ENCODE measurements at regions not wholly inside any gene's neighbourhood (a gene's known extent, or its start where the extent isn't known, plus 50 kb on each side); places are given as distances from the start of the nearest gene placed in this dataset.

- H3K4me2 ChIP-seq (ENCODE audit: insufficient read depth, low read length): no peak overlapping the region
- no peak overlapping the region for H2AFZ ChIP-seq (ENCODE audit: low read depth, low read length)
- ChIA-PET CTCF (no interaction called here), POLR2A (no interaction called here)
- no peaks in the 10 kb centered on the region for H3K36me3 ChIP-seq (ENCODE audit: control insufficient read depth in 2 of 2, extremely low read depth in 1 of 2, insufficient read depth in 2 of 2, low read length in 2 of 2)
- BruUV-seq (replicated peaks): no TSS peak
- H3K4me3 ChIP-seq (replicated peaks in 1 of 3; ENCODE audit: insufficient read depth in 1 of 3, low read depth in 1 of 3, low read length in 3 of 3): no peak overlapping the region
- no peaks in the 10 kb centered on the region for H4K20me1 ChIP-seq (replicated peaks; ENCODE audit: control insufficient read depth, extremely low read depth, insufficient read depth, low read length)
- no peaks in the 10 kb centered on the region for H3K9me1 ChIP-seq (replicated peaks; ENCODE audit: control insufficient read depth, extremely low read depth, insufficient read depth, low read length)
- no peaks in the 10 kb centered on the region for H3K79me2 ChIP-seq (ENCODE audit: control insufficient read depth, insufficient read depth, low read length)
- TF ChIP-seq, protein P1, sequence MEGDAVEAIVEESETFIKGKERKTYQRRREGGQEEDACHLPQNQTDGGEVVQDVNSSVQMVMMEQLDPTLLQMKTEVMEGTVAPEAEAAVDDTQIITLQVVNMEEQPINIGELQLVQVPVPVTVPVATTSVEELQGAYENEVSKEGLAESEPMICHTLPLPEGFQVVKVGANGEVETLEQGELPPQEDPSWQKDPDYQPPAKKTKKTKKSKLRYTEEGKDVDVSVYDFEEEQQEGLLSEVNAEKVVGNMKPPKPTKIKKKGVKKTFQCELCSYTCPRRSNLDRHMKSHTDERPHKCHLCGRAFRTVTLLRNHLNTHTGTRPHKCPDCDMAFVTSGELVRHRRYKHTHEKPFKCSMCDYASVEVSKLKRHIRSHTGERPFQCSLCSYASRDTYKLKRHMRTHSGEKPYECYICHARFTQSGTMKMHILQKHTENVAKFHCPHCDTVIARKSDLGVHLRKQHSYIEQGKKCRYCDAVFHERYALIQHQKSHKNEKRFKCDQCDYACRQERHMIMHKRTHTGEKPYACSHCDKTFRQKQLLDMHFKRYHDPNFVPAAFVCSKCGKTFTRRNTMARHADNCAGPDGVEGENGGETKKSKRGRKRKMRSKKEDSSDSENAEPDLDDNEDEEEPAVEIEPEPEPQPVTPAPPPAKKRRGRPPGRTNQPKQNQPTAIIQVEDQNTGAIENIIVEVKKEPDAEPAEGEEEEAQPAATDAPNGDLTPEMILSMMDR (IDR thresholded peaks at IDR 0.05; ENCODE audit: extremely low read depth in 1 of 2, insufficient read depth in 1 of 2, low read depth in 1 of 2, low read length in 2 of 2): no peak
- no peak for TF ChIP-seq MAX (IDR thresholded peaks at IDR 0.05; ENCODE audit: insufficient read depth, insufficient read length)
- no peak for TF ChIP-seq FOS (IDR thresholded peaks at IDR 0.05; ENCODE audit: borderline replicate concordance, insufficient read depth, low read length)
- TF ChIP-seq POLR2A (IDR thresholded peaks at IDR 0.05; ENCODE audit: low read depth, low read length): no peak
- no peak for TF ChIP-seq GATA2 (IDR thresholded peaks at IDR 0.05; ENCODE audit: insufficient read depth, insufficient read length, low read depth, low read length)
- TF ChIP-seq JUN (IDR thresholded peaks at IDR 0.05; ENCODE audit: borderline replicate concordance, insufficient read depth, insufficient read length, low read depth): no peak
- no peak for TF ChIP-seq MYC (IDR thresholded peaks at IDR 0.05; ENCODE audit: low read depth, low read length)
- H3K27ac ChIP-seq (ENCODE audit: insufficient read depth, low read depth, low read length): no peak overlapping the region
- H3K4me1 ChIP-seq (ENCODE audit: control insufficient read depth, extremely low read depth, insufficient read depth, low read length): no peaks in the 10 kb centered on the region
- intact Hi-C loops (cut with micrococcal nuclease): no loop called here
- peaks cover 2% of the 10 kb centered on the region for H3K9me3 ChIP-seq (replicated peaks; ENCODE audit: control insufficient read depth, insufficient read depth, low read length)
- DNase-seq (ENCODE audit: low read depth, low spot score) (no peak), FAIRE-seq (no peak)
- dilution Hi-C loops (cut with MboI; ENCODE audit: extremely low pct_ligation_motif_present, low sequenced_read_pairs): no loop called here
- H3K9ac ChIP-seq (replicated peaks; ENCODE audit: extremely low read depth, insufficient read depth, low read length): no peak overlapping the region
- H3K27me3 ChIP-seq (ENCODE audit: control insufficient read depth in 2 of 2, insufficient read depth in 2 of 2, low read length in 2 of 2): no peaks in the 10 kb centered on the region
Observed at GRCh38 chr2:516944-517343, 160.3 kb downstream of the TMEM18 start.

- H3K27ac ChIP-seq (ENCODE audit: insufficient read depth, low read depth, low read length): no peak overlapping the region
- POLR2A ChIA-PET: no interaction called here
- no peak for DNase-seq (ENCODE audit: low read depth, low spot score)
- CTCF ChIA-PET: no interaction called here
- H3K27me3 ChIP-seq (ENCODE audit: control insufficient read depth in 2 of 2, insufficient read depth in 2 of 2, low read length in 2 of 2): no peaks in the 10 kb centered on the region
- FAIRE-seq: no peak
- no TSS peak for BruUV-seq (replicated peaks)
- no peak overlapping the region for H2AFZ ChIP-seq (ENCODE audit: low read depth, low read length)
- H3K9me1 ChIP-seq (replicated peaks; ENCODE audit: control insufficient read depth, extremely low read depth, insufficient read depth, low read length): no peaks in the 10 kb centered on the region
- H3K79me2 ChIP-seq (ENCODE audit: control insufficient read depth, insufficient read depth, low read length): no peaks in the 10 kb centered on the region
- intact Hi-C loops (cut with micrococcal nuclease) (no loop called here), dilution Hi-C loops (cut with MboI; ENCODE audit: extremely low pct_ligation_motif_present, low sequenced_read_pairs) (no loop called here)
- TF ChIP-seq POLR2AphosphoS5 (IDR thresholded peaks at IDR 0.05; ENCODE audit: insufficient read depth, low read depth, low read length) (no peak), GATA2 (IDR thresholded peaks at IDR 0.05; ENCODE audit: insufficient read depth, insufficient read length, low read depth, low read length) (no peak)
- no peak overlapping the region for H3K9ac ChIP-seq (replicated peaks; ENCODE audit: extremely low read depth, insufficient read depth, low read length)
- H3K4me2 ChIP-seq (ENCODE audit: insufficient read depth, low read length): no peak overlapping the region
- no peak overlapping the region for H3K4me3 ChIP-seq (replicated peaks in 1 of 3; ENCODE audit: insufficient read depth in 1 of 3, low read depth in 1 of 3, low read length in 3 of 3)
- H3K9me3 ChIP-seq (replicated peaks; ENCODE audit: control insufficient read depth, insufficient read depth, low read length): no peaks in the 10 kb centered on the region
- no peaks in the 10 kb centered on the region for H3K36me3 ChIP-seq (ENCODE audit: control insufficient read depth in 2 of 2, extremely low read depth in 1 of 2, insufficient read depth in 2 of 2, low read length in 2 of 2)
- no peaks in the 10 kb centered on the region for H4K20me1 ChIP-seq (replicated peaks; ENCODE audit: control insufficient read depth, extremely low read depth, insufficient read depth, low read length)
- H3K4me1 ChIP-seq (ENCODE audit: control insufficient read depth, extremely low read depth, insufficient read depth, low read length): no peaks in the 10 kb centered on the region
Observed at GRCh38 chr2:516131-516530, 161.1 kb downstream of the TMEM18 start.

All from endothelial cell of umbilical vein (primary cell).